Neural progenitor cell (in vitro differentiated cells): ENCODE measurements at regions not wholly inside any gene's neighbourhood (a gene's known extent, or its start where the extent isn't known, plus 50 kb on each side); places are given as distances from the start of the nearest gene placed in this dataset.

ENCODE experiments used
- EZH2 ChIP-seq: fragments of 200-600 bp; sonication (generic); IDR thresholded peaks from 2 replicates; pipeline ENCODE4 v1.6.1; 2017; ENCODE audit warnings: antibody characterized with exemption, mild to moderate bottlenecking, moderate library complexity
- EZH2phosphoT487 ChIP-seq: fragments of 200-600 bp; sonication (generic); IDR thresholded peaks from 2 replicates; pipeline ENCODE4 v1.6.1; 2017; ENCODE audit warnings: antibody characterized with exemption
- TF ChIP-seq, protein P1 (sequence below): fragments of 200-600 bp; sonication (generic); IDR thresholded peaks from 2 replicates; pipeline ENCODE4 v1.5.1; 2017; ENCODE audit warnings: antibody characterized with exemption, mild to moderate bottlenecking

DNA sequence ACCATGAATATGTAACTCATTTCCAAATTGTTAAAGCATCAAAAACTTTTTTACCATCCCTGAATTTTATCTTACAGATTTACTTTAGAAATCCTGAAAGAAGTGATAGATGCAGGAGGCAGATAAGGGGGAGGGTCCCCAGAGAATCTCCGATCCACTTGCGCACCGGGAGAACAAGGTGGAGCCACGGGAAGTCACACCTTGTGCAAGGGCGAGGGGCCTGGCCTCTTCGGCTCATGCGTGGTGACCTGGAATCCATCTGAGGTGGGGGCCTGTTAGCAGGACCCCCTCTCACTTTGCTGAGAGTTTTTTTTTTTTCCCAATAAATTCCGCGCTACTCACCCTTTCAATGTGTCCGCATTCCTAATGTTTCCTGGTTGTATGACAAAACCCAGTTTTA is 80.2 kb upstream of the CDKN3 start:
- TF ChIP-seq, protein P1, sequence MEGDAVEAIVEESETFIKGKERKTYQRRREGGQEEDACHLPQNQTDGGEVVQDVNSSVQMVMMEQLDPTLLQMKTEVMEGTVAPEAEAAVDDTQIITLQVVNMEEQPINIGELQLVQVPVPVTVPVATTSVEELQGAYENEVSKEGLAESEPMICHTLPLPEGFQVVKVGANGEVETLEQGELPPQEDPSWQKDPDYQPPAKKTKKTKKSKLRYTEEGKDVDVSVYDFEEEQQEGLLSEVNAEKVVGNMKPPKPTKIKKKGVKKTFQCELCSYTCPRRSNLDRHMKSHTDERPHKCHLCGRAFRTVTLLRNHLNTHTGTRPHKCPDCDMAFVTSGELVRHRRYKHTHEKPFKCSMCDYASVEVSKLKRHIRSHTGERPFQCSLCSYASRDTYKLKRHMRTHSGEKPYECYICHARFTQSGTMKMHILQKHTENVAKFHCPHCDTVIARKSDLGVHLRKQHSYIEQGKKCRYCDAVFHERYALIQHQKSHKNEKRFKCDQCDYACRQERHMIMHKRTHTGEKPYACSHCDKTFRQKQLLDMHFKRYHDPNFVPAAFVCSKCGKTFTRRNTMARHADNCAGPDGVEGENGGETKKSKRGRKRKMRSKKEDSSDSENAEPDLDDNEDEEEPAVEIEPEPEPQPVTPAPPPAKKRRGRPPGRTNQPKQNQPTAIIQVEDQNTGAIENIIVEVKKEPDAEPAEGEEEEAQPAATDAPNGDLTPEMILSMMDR = no peak
- TF ChIP-seq EZH2phosphoT487 = no peak
- TF ChIP-seq EZH2 = no peak
